ENCODE measurements at regions not wholly inside any gene's neighbourhood (a gene's known extent, or its start where the extent isn't known, plus 50 kb on each side); places are given as distances from the start of the nearest gene placed in this dataset.

DNA sequence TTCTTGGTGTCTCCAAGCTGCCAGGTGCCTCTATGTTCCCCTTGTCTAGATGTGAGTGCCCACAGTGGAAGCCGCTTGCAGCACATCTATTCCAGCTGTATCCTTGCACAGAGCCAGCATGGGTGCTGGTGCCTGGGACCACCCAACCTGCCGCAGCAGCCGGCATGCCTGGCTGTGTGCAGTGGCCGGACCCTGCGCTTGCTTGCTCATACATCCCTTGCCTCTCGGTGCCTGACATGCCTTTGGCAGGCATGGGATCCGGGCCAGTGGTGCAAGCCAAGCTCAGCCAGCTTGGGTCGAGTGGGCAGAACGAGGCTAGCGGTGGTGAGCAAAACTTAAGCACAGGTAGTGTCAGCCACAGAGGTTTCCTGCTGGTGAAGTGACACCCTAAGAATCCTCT is 355.1 kb downstream of the TLL1 start:
- TF ChIP-seq ZFP36 (IDR thresholded peaks at IDR 0.05; ENCODE audit: low read depth, low read length, partially characterized antibody) (no peak), TARDBP (IDR thresholded peaks at IDR 0.05) (no peak), ZNF124 (CRISPR knock-in tag; IDR thresholded peaks at IDR 0.05) (no peak)
- TF ChIP-seq, protein P1, sequence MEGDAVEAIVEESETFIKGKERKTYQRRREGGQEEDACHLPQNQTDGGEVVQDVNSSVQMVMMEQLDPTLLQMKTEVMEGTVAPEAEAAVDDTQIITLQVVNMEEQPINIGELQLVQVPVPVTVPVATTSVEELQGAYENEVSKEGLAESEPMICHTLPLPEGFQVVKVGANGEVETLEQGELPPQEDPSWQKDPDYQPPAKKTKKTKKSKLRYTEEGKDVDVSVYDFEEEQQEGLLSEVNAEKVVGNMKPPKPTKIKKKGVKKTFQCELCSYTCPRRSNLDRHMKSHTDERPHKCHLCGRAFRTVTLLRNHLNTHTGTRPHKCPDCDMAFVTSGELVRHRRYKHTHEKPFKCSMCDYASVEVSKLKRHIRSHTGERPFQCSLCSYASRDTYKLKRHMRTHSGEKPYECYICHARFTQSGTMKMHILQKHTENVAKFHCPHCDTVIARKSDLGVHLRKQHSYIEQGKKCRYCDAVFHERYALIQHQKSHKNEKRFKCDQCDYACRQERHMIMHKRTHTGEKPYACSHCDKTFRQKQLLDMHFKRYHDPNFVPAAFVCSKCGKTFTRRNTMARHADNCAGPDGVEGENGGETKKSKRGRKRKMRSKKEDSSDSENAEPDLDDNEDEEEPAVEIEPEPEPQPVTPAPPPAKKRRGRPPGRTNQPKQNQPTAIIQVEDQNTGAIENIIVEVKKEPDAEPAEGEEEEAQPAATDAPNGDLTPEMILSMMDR (IDR thresholded peaks at IDR 0.05 in 2 of 3, conservative IDR thresholded peaks at IDR 0.05 in 1 of 3; ENCODE audit: insufficient read depth in 2 of 3, low read depth in 1 of 3, low read length in 3 of 3) = no peak
- TF ChIP-seq, protein P2, sequence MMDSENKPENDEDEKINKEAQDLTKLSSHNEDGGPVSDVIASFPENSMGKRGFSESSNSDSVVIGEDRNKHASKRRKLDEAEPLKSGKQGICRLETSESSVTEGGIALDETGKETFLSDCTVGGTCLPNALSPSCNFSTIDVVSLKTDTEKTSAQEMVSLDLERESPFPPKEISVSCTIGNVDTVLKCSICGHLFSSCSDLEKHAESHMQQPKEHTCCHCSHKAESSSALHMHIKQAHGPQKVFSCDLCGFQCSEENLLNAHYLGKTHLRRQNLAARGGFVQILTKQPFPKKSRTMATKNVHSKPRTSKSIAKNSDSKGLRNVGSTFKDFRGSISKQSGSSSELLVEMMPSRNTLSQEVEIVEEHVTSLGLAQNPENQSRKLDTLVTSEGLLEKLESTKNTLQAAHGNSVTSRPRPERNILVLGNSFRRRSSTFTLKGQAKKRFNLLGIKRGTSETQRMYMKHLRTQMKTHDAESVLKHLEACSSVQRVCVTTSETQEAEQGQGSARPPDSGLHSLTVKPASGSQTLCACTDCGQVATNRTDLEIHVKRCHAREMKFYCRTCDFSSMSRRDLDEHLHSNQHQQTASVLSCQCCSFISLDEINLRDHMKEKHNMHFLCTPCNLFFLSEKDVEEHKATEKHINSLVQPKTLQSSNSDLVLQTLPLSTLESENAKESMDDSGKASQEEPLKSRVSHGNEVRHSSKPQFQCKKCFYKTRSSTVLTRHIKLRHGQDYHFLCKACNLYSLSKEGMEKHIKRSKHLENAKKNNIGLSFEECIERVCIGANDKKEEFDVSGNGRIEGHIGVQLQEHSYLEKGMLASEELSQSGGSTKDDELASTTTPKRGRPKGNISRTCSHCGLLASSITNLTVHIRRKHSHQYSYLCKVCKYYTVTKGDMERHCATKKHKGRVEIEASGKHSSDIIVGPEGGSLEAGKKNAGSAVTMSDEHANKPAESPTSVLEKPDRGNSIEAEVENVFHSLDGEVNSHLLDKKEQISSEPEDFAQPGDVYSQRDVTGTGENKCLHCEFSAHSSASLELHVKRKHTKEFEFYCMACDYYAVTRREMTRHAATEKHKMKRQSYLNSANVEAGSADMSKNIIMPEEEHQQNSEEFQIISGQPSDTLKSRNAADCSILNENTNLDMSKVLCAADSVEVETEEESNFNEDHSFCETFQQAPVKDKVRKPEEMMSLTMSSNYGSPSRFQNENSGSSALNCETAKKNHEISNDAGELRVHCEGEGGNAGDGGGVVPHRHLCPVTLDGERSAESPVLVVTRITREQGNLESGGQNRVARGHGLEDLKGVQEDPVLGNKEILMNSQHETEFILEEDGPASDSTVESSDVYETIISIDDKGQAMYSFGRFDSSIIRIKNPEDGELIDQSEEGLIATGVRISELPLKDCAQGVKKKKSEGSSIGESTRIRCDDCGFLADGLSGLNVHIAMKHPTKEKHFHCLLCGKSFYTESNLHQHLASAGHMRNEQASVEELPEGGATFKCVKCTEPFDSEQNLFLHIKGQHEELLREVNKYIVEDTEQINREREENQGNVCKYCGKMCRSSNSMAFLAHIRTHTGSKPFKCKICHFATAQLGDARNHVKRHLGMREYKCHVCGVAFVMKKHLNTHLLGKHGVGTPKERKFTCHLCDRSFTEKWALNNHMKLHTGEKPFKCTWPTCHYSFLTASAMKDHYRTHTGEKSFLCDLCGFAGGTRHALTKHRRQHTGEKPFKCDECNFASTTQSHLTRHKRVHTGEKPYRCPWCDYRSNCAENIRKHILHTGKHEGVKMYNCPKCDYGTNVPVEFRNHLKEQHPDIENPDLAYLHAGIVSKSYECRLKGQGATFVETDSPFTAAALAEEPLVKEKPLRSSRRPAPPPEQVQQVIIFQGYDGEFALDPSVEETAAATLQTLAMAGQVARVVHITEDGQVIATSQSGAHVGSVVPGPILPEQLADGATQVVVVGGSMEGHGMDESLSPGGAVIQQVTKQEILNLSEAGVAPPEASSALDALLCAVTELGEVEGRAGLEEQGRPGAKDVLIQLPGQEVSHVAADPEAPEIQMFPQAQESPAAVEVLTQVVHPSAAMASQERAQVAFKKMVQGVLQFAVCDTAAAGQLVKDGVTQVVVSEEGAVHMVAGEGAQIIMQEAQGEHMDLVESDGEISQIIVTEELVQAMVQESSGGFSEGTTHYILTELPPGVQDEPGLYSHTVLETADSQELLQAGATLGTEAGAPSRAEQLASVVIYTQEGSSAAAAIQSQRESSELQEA (IDR thresholded peaks at IDR 0.05; ENCODE audit: low read depth) = no peak
- TF ChIP-seq, protein P3, sequence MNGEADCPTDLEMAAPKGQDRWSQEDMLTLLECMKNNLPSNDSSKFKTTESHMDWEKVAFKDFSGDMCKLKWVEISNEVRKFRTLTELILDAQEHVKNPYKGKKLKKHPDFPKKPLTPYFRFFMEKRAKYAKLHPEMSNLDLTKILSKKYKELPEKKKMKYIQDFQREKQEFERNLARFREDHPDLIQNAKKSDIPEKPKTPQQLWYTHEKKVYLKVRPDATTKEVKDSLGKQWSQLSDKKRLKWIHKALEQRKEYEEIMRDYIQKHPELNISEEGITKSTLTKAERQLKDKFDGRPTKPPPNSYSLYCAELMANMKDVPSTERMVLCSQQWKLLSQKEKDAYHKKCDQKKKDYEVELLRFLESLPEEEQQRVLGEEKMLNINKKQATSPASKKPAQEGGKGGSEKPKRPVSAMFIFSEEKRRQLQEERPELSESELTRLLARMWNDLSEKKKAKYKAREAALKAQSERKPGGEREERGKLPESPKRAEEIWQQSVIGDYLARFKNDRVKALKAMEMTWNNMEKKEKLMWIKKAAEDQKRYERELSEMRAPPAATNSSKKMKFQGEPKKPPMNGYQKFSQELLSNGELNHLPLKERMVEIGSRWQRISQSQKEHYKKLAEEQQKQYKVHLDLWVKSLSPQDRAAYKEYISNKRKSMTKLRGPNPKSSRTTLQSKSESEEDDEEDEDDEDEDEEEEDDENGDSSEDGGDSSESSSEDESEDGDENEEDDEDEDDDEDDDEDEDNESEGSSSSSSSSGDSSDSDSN (IDR thresholded peaks at IDR 0.05; ENCODE audit: borderline replicate concordance in 1 of 2, low read depth in 2 of 2, low read length in 2 of 2) = no peak
